ENCODE measurements at regions not wholly inside any gene's neighbourhood (a gene's known extent, or its start where the extent isn't known, plus 50 kb on each side); places are given as distances from the start of the nearest gene placed in this dataset.

GRCh38 chr12:114746297-114747011, 62.5 kb upstream of the TBX3 start:
- ATAC-seq (replicated peaks in 1 of 4) (no peak), DNase-seq (no peak)
- no peaks in the 10 kb centered on the region for H3K4me1 ChIP-seq (ENCODE audit: control insufficient read depth in 1 of 2, extremely low read depth in 1 of 2, insufficient read depth in 2 of 2, low read length in 2 of 2)
- peaks cover 0 to 2% of the 10 kb centered on the region in 2 experiments for H3K27me3 ChIP-seq (replicated peaks in 1 of 2; ENCODE audit: control insufficient read depth in 2 of 2, extremely low read depth in 1 of 2, insufficient read depth in 2 of 2, low read length in 1 of 2)
- H3K9me3 ChIP-seq: no peaks in the 10 kb centered on the region
- H3K4me3 ChIP-seq (ENCODE audit: control insufficient read depth in 1 of 2, extremely low read depth in 1 of 2, low read length in 1 of 2): no peak overlapping the region
- no peak overlapping the region for H3K4me3 Mint-ChIP-seq
- H3K27ac ChIP-seq (ENCODE audit: low read length): no peak overlapping the region
- no peaks in the 10 kb centered on the region for H3K4me1 Mint-ChIP-seq
- H3K36me3 ChIP-seq (ENCODE audit: control insufficient read depth in 2 of 2, extremely low read depth in 1 of 2, insufficient read depth in 1 of 2, low read length in 1 of 2): no peaks in the 10 kb centered on the region
- CTCF ChIA-PET: no interaction called here
- H3K27me3 Mint-ChIP-seq: peaks cover 2 to 4% of the 10 kb centered on the region in 2 donors
- H3K36me3 Mint-ChIP-seq: no peaks in the 10 kb centered on the region
- 17% methylated on average over 1 of the region's 6 CpGs for WGBS (ENCODE audit: insufficient coverage)
- no peak overlapping the region for H3K27ac Mint-ChIP-seq
- H3K9me3 Mint-ChIP-seq: no peaks in the 10 kb centered on the region
- POLR2A ChIA-PET: no interaction called here

GRCh38 chr12:114744691-114745090, 60.7 kb upstream of the TBX3 start:
- no peaks in the 10 kb centered on the region for H3K4me1 ChIP-seq (ENCODE audit: control insufficient read depth in 1 of 2, extremely low read depth in 1 of 2, insufficient read depth in 2 of 2, low read length in 2 of 2)
- H3K4me3 ChIP-seq (ENCODE audit: control insufficient read depth in 1 of 2, extremely low read depth in 1 of 2, low read length in 1 of 2): no peak overlapping the region
- DNase-seq (no peak), ATAC-seq (replicated peaks in 1 of 4) (no peak)
- H3K27ac ChIP-seq (ENCODE audit: low read length): no peak overlapping the region
- no peaks in the 10 kb centered on the region for H3K36me3 ChIP-seq (ENCODE audit: control insufficient read depth in 2 of 2, extremely low read depth in 1 of 2, insufficient read depth in 1 of 2, low read length in 1 of 2)
- ChIA-PET POLR2A (no interaction called here), CTCF (no interaction called here)
- H3K27me3 ChIP-seq (replicated peaks in 1 of 2; ENCODE audit: control insufficient read depth in 2 of 2, extremely low read depth in 1 of 2, insufficient read depth in 2 of 2, low read length in 1 of 2): peaks cover 0 to 5% of the 10 kb centered on the region in 2 experiments
- Mint-ChIP-seq H3K9me3 (no peaks in the 10 kb centered on the region), H3K27ac (no peak overlapping the region), H3K36me3 (no peaks in the 10 kb centered on the region), H3K4me1 (no peaks in the 10 kb centered on the region), H3K4me3 (no peak overlapping the region), H3K27me3 (peaks cover 2 to 6% of the 10 kb centered on the region in 2 donors)
- WGBS (ENCODE audit: insufficient coverage): 83% methylated on average over 13 of the region's 15 CpGs
- no peaks in the 10 kb centered on the region for H3K9me3 ChIP-seq

GRCh38 chr12:114744285-114744684, 60.3 kb upstream of the TBX3 start:
- 88% methylated on average over 4 of the region's 6 CpGs for WGBS (ENCODE audit: insufficient coverage)

GRCh38 chr12:114743799-114744198, 59.8 kb upstream of the TBX3 start:
- no peaks in the 10 kb centered on the region for H3K4me1 Mint-ChIP-seq
- ATAC-seq (replicated peaks in 1 of 4) (no peak), DNase-seq (no peak)
- H3K9me3 Mint-ChIP-seq: no peaks in the 10 kb centered on the region
- Histone ChIP-seq H3K36me3 (ENCODE audit: control insufficient read depth in 2 of 2, extremely low read depth in 1 of 2, insufficient read depth in 1 of 2, low read length in 1 of 2) (no peaks in the 10 kb centered on the region), H3K9me3 (no peaks in the 10 kb centered on the region), H3K27me3 (replicated peaks in 1 of 2; ENCODE audit: control insufficient read depth in 2 of 2, extremely low read depth in 1 of 2, insufficient read depth in 2 of 2, low read length in 1 of 2) (peaks cover 0 to 6% of the 10 kb centered on the region in 2 experiments), H3K27ac (ENCODE audit: low read length) (no peak overlapping the region), H3K4me1 (ENCODE audit: control insufficient read depth in 1 of 2, extremely low read depth in 1 of 2, insufficient read depth in 2 of 2, low read length in 2 of 2) (no peaks in the 10 kb centered on the region), H3K4me3 (ENCODE audit: control insufficient read depth in 1 of 2, extremely low read depth in 1 of 2, low read length in 1 of 2) (no peak overlapping the region)
- H3K4me3 Mint-ChIP-seq: no peak overlapping the region
- POLR2A ChIA-PET: interaction anchor here in 1 of 2 donors (0.6 kb wide), 1 partner anchor 162 kb away, joined by 6 read pairs; no protein-coding TSS in a partner anchor
- CTCF ChIA-PET: no interaction called here
- no peak overlapping the region for H3K27ac Mint-ChIP-seq
- H3K27me3 Mint-ChIP-seq: peaks cover 4 to 8% of the 10 kb centered on the region in 2 donors
- WGBS (ENCODE audit: insufficient coverage): no CpG with 5 or more reads among the region's 1 CpG
- H3K36me3 Mint-ChIP-seq: no peaks in the 10 kb centered on the region

More at GRCh38 chr12:114744285-114744684, 60.3 kb upstream of the TBX3 start:
- Mint-ChIP-seq H3K4me1 (no peaks in the 10 kb centered on the region), H3K36me3 (no peaks in the 10 kb centered on the region), H3K27ac (no peak overlapping the region), H3K27me3 (peaks cover 2 to 8% of the 10 kb centered on the region in 2 donors), H3K4me3 (no peak overlapping the region), H3K9me3 (no peaks in the 10 kb centered on the region)
- no peaks in the 10 kb centered on the region for H3K9me3 ChIP-seq
- no peaks in the 10 kb centered on the region for H3K4me1 ChIP-seq (ENCODE audit: control insufficient read depth in 1 of 2, extremely low read depth in 1 of 2, insufficient read depth in 2 of 2, low read length in 2 of 2)
- DNase-seq: no peak
- ChIA-PET POLR2A (no interaction called here), CTCF (no interaction called here)
- H3K27ac ChIP-seq (ENCODE audit: low read length): no peak overlapping the region
- H3K4me3 ChIP-seq (ENCODE audit: control insufficient read depth in 1 of 2, extremely low read depth in 1 of 2, low read length in 1 of 2): no peak overlapping the region
- H3K36me3 ChIP-seq (ENCODE audit: control insufficient read depth in 2 of 2, extremely low read depth in 1 of 2, insufficient read depth in 1 of 2, low read length in 1 of 2): no peaks in the 10 kb centered on the region
- no peak for ATAC-seq (replicated peaks in 1 of 4)
- H3K27me3 ChIP-seq (replicated peaks in 1 of 2; ENCODE audit: control insufficient read depth in 2 of 2, extremely low read depth in 1 of 2, insufficient read depth in 2 of 2, low read length in 1 of 2): peaks cover 0 to 5% of the 10 kb centered on the region in 2 experiments

GRCh38 chr12:114743289-114743688, 59.3 kb upstream of the TBX3 start:
- 70% methylated on average over 3 of the region's 4 CpGs for WGBS (ENCODE audit: insufficient coverage)

GRCh38 chr12:114742363-114742762, 58.4 kb upstream of the TBX3 start:
- ChIA-PET CTCF (no interaction called here), POLR2A (no interaction called here)
- no peak overlapping the region for H3K4me3 ChIP-seq (ENCODE audit: control insufficient read depth in 1 of 2, extremely low read depth in 1 of 2, low read length in 1 of 2)
- no peak overlapping the region for H3K27ac Mint-ChIP-seq
- no peak for DNase-seq
- peaks cover 3 to 8% of the 10 kb centered on the region in 2 donors for H3K27me3 Mint-ChIP-seq
- H3K4me3 Mint-ChIP-seq: no peak overlapping the region
- H3K4me1 ChIP-seq (ENCODE audit: control insufficient read depth in 1 of 2, extremely low read depth in 1 of 2, insufficient read depth in 2 of 2, low read length in 2 of 2): no peaks in the 10 kb centered on the region
- H3K9me3 Mint-ChIP-seq: no peaks in the 10 kb centered on the region
- H3K36me3 ChIP-seq (ENCODE audit: control insufficient read depth in 2 of 2, extremely low read depth in 1 of 2, insufficient read depth in 1 of 2, low read length in 1 of 2): no peaks in the 10 kb centered on the region
- H3K27ac ChIP-seq (ENCODE audit: low read length): no peak overlapping the region
- ATAC-seq (replicated peaks in 1 of 4): no peak
- no peaks in the 10 kb centered on the region for H3K4me1 Mint-ChIP-seq
- H3K9me3 ChIP-seq: no peaks in the 10 kb centered on the region
- H3K36me3 Mint-ChIP-seq: no peaks in the 10 kb centered on the region
- H3K27me3 ChIP-seq (replicated peaks in 1 of 2; ENCODE audit: control insufficient read depth in 2 of 2, extremely low read depth in 1 of 2, insufficient read depth in 2 of 2, low read length in 1 of 2): peaks cover 0 to 12% of the 10 kb centered on the region in 2 experiments
- WGBS (ENCODE audit: insufficient coverage): 74% methylated on average over 5 of the region's 9 CpGs

More at GRCh38 chr12:114743289-114743688, 59.3 kb upstream of the TBX3 start:
- ATAC-seq (replicated peaks in 1 of 4) (no peak), DNase-seq (no peak)
- Histone ChIP-seq H3K4me1 (ENCODE audit: control insufficient read depth in 1 of 2, extremely low read depth in 1 of 2, insufficient read depth in 2 of 2, low read length in 2 of 2) (no peaks in the 10 kb centered on the region), H3K9me3 (no peaks in the 10 kb centered on the region), H3K27me3 (replicated peaks in 1 of 2; ENCODE audit: control insufficient read depth in 2 of 2, extremely low read depth in 1 of 2, insufficient read depth in 2 of 2, low read length in 1 of 2) (peaks cover 0 to 8% of the 10 kb centered on the region in 2 experiments), H3K27ac (ENCODE audit: low read length) (no peak overlapping the region), H3K4me3 (ENCODE audit: control insufficient read depth in 1 of 2, extremely low read depth in 1 of 2, low read length in 1 of 2) (no peak overlapping the region), H3K36me3 (ENCODE audit: control insufficient read depth in 2 of 2, extremely low read depth in 1 of 2, insufficient read depth in 1 of 2, low read length in 1 of 2) (no peaks in the 10 kb centered on the region)
- no peak overlapping the region for H3K27ac Mint-ChIP-seq
- ChIA-PET CTCF (no interaction called here), POLR2A (interaction anchor here in 1 of 2 donors (0.6 kb wide), 1 partner anchor 161 kb away, joined by 6 read pairs; no protein-coding TSS in a partner anchor)
- H3K9me3 Mint-ChIP-seq: no peaks in the 10 kb centered on the region
- no peak overlapping the region for H3K4me3 Mint-ChIP-seq
- no peaks in the 10 kb centered on the region for H3K4me1 Mint-ChIP-seq
- H3K36me3 Mint-ChIP-seq: no peaks in the 10 kb centered on the region
- H3K27me3 Mint-ChIP-seq: peaks cover 5 to 8% of the 10 kb centered on the region in 2 donors
